Upper lobe of left lung (tissue), 6 donors: ENCODE measurements at regions not wholly inside any gene's neighbourhood (a gene's known extent, or its start where the extent isn't known, plus 50 kb on each side); places are given as distances from the start of the nearest gene placed in this dataset.

ENCODE experiments used
- ATAC-seq, 2 donors: fragments of 200-7000 bp; cut with Tn5 transposase; one replicate each; pipeline ENCODE4 v1.9.1; 2022; ENCODE audit warnings: mild to moderate bottlenecking in 2 of 2, moderate library complexity in 2 of 2; ENCODE audit not compliant: low FRiP score in 2 of 2
- DNase-seq, 2 donors: peaks; one replicate each; pipeline ENCODE4 v3.0.0-alpha.2; 2019 to 2020
- H3K27ac ChIP-seq, 4 donors: fragments of 200-600 bp; sonication (generic); one replicate each; pipeline ENCODE4 v1.5.1; 2016 to 2019
- H3K27me3 ChIP-seq, 4 donors: fragments of 200-600 bp; sonication (generic); one replicate each; pipeline ENCODE4 v1.5.1; 2017 to 2019
- H3K36me3 ChIP-seq, 4 donors: fragments of 200-600 bp; sonication (generic); one replicate each; pipeline ENCODE4 v1.5.1; 2016 to 2019
- H3K4me1 ChIP-seq, 4 donors: fragments of 200-600 bp; sonication (generic); one replicate each; pipeline ENCODE4 v1.5.1; 2018 to 2019
- H3K4me3 ChIP-seq, 4 donors: fragments of 200-600 bp; sonication (generic); one replicate each; pipeline ENCODE4 v1.5.1; 2017 to 2019; ENCODE audit warnings: mild to moderate bottlenecking in 2 of 4, moderate library complexity in 1 of 4
- H3K9me3 ChIP-seq, 4 donors: fragments of 200-600 bp; sonication (generic); one replicate each; pipeline ENCODE4 v1.5.1; 2018 to 2019
- EP300 ChIP-seq, 4 donors: sonication (generic); formaldehyde crosslinking; IDR thresholded peaks; one replicate each; pipeline ENCODE4 v1.5.1; 2017; ENCODE audit warnings: antibody characterized with exemption in 4 of 4, control low read depth in 2 of 4
- POLR2A ChIP-seq, 4 donors: fragments of 450-650 bp; IDR thresholded peaks; one replicate each; pipeline ENCODE4 v1.5.1; 2016 to 2017; ENCODE audit warnings: antibody characterized with exemption in 4 of 4, mild to moderate bottlenecking in 2 of 4
- POLR2AphosphoS5 ChIP-seq, 2 donors: sonication (generic); formaldehyde crosslinking; IDR thresholded peaks; one replicate each; pipeline ENCODE4 v1.5.1; 2017; ENCODE audit warnings: antibody characterized with exemption in 2 of 2
- WGBS, 2 donors: methylation state at CpG; one replicate each; pipeline ENCODE4 v1.1.5; 2017 to 2018; 5-methylcytosine and 5-hydroxymethylcytosine counted together
- TF ChIP-seq, protein P1 (sequence below), 6 experiments: fragments of 450-650 bp in 4 of 6; fragments of 200-600 bp in 2 of 6; sonication (generic) in 2 of 6; IDR thresholded peaks; one replicate each; pipeline ENCODE4 v1.5.1; 2016 to 2019; ENCODE audit warnings: antibody characterized with exemption in 6 of 6
- donor health status: DM: no; HTN: no; CAD: no; lungs with moderate emphysema.
- donor health status: DM: no; HTN: yes; CAD: no; lungs with severe emphysema.

DNA sequence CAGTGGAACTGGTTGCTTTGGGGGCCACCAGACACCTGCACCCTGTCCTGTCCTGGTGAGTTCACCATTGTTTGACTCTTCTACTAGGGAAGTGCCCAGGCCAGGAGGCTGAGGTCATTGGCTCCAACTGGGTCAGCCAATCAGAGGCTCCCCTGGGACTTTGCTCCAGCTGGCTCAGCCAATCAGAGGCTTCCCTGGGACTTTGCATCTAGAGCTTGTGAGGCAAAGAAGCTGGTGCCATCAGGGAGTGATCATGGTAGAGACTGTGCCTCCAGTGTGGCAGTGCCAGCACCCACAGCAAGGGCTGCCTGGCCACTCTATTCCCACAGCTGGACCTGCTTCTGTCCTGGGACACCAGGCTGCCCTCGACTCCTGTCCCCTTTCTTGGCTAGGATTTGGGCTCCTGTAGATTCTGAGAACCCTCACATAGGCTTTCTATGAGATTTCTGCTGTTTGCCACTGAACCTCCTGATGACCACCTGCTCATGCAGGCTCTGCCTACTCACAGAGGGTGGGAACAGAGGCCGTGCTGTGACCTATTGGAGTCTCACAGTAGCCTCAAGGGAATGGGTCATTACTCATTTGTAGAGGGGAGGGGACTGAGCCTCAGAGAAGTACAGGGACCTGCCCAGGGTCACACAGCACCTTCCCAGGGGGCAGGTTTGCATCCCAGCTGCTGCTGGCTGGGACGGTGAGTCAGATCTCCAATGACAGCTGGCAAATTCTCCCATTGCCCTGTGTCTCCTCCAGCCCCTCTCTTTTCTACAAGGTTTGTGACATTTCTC lies 59.2 kb upstream of the SHISAL1 start:
- TF ChIP-seq POLR2A (IDR thresholded peaks at IDR 0.05): no peak
- TF ChIP-seq, protein P1, sequence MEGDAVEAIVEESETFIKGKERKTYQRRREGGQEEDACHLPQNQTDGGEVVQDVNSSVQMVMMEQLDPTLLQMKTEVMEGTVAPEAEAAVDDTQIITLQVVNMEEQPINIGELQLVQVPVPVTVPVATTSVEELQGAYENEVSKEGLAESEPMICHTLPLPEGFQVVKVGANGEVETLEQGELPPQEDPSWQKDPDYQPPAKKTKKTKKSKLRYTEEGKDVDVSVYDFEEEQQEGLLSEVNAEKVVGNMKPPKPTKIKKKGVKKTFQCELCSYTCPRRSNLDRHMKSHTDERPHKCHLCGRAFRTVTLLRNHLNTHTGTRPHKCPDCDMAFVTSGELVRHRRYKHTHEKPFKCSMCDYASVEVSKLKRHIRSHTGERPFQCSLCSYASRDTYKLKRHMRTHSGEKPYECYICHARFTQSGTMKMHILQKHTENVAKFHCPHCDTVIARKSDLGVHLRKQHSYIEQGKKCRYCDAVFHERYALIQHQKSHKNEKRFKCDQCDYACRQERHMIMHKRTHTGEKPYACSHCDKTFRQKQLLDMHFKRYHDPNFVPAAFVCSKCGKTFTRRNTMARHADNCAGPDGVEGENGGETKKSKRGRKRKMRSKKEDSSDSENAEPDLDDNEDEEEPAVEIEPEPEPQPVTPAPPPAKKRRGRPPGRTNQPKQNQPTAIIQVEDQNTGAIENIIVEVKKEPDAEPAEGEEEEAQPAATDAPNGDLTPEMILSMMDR (IDR thresholded peaks at IDR 0.05): no peak
- no peak for TF ChIP-seq EP300 (IDR thresholded peaks at IDR 0.05)
- TF ChIP-seq POLR2AphosphoS5 (IDR thresholded peaks at IDR 0.05): no peak
- peaks cover 5 to 12% (median 11%) of the 10 kb centered on the region in 4 donors for H3K9me3 ChIP-seq
- H3K27me3 ChIP-seq: no peaks in the 10 kb centered on the region
- H3K4me3 ChIP-seq: no peak overlapping the region
- H3K27ac ChIP-seq: no peak overlapping the region
- ATAC-seq (no peak), DNase-seq (no peak)
- no peaks in the 10 kb centered on the region for H3K36me3 ChIP-seq
- WGBS, 2 donors: 73 to 91% methylated on average over 2 to 3 of the region's 3 CpGs
- H3K4me1 ChIP-seq: no peaks in the 10 kb centered on the region

DNA sequence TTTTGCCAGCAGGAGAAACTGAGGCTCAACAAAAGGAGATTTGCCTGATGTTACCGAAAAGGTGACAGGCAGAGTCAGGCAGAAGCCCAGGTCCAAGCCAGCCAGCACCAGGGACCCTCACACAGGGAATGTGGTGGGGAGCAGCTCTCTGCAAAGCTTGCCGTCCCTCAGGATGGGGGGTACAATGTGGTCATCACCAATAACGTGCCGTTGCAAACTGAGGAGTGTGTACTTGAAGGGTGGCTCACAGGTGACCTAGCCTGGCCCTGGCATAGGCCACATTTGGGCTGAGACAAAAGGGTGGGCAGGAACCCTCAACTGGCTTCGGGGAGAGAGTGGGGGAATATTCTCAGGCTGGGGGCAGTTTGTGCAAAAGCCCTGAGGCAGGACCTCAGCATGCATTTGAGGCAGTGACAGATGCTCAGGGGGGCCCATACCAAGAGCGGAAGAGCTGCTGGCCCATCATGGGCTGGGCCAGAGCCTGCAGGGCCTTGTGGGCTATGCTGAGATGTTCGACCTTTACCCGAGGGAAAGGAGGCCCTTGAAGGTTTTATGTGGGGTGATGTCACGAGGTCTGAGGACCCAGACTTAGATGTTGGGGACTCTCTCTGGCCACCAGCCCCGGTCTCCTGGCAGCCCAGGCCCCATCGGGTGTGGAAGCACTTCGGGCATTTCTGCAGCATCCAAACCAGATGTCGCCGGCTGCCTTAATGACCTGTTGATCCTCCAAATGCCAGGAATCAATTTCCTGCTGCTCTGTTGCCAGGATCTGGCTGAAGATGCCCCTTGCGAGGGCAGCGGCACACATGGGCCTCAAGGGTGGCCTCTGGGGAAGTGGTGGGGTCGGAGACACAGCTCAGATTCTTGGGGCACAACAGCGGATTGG lies 57.4 kb upstream of the SHISAL1 start:
- ATAC-seq: no peak
- Histone ChIP-seq H3K9me3 (peaks cover under 1 to 6% (median 5%) of the 10 kb centered on the region in 4 donors), H3K27ac (no peak overlapping the region), H3K4me3 (no peak overlapping the region), H3K4me1 (no peaks in the 10 kb centered on the region), H3K27me3 (no peaks in the 10 kb centered on the region), H3K36me3 (no peaks in the 10 kb centered on the region)
- no peak for DNase-seq
- WGBS, 2 donors: 74 to 91% methylated on average over 12 to 18 of the region's 18 CpGs
- TF ChIP-seq POLR2A (IDR thresholded peaks at IDR 0.05) (no peak), EP300 (IDR thresholded peaks at IDR 0.05) (no peak), POLR2AphosphoS5 (IDR thresholded peaks at IDR 0.05) (no peak)
- TF ChIP-seq, protein P1 (IDR thresholded peaks at IDR 0.05): no peak

DNA sequence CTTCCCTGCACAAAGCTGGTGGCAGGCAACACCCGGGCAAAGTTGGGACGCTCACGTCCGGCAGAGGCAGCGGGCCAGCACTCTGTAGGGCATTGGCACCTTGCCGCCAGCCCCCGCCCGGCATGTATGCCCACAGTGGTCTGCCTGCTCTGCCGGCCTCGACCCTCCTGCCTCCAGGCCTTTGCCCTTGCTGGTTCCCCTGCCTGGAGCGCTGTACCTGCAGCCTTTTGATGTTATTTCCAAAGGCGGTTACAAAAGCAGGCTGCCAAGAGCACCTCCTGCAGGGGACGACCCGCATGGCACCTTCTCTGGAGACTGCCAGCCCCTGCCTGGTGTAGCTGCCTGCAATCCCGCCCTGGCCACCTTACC lies 56.5 kb upstream of the SHISAL1 start:
- Histone ChIP-seq H3K9me3 (peaks cover 0 to 3% (median 0%) of the 10 kb centered on the region in 4 donors), H3K4me1 (peaks cover 0 to under 1% (median 0%) of the 10 kb centered on the region in 4 donors), H3K27me3 (no peaks in the 10 kb centered on the region), H3K36me3 (no peaks in the 10 kb centered on the region), H3K27ac (no peak overlapping the region), H3K4me3 (no peak overlapping the region)
- no peak for ATAC-seq
- DNase-seq: no peak
- 71 to 87% methylated on average over 6 to 15 of the region's 15 CpGs for WGBS, 2 donors
- TF ChIP-seq EP300 (IDR thresholded peaks at IDR 0.05): no peak
- TF ChIP-seq, protein P1 (IDR thresholded peaks at IDR 0.05): no peak
- TF ChIP-seq POLR2A (IDR thresholded peaks at IDR 0.05): no peak
- TF ChIP-seq POLR2AphosphoS5 (IDR thresholded peaks at IDR 0.05): no peak

DNA sequence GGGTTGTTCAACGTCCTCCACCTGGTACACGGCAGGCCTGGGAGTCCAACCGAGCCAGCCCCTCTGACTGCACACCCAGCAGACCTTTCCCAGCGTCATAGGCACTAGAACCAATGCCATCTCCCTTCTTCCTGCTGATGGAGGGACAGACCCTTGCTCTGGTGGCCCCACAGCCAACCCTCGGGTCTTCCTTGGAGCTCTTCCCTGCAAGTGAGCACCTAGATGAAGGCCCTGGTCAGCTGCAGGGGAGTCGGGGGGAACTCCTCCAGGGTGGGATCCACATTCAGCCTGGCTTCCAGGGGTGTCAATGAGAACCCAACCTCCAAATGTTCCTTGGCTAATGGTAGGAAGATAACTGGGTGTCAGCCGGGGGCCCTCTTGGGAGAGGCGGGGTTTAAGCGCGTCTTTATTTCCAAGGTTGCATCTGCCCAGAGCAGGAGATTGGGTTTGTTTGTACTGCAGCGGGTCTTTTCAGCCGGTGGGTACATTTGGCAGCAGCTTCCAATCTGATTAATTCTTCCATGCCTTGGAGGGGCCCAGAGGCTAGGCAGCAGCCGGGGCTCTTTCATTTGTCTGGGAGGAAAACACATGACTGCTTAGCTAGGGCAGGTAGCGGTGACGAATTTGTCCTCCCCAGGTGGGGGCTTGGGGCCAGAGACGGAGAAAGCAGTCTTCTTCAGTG lies 56.0 kb upstream of the SHISAL1 start:
- Histone ChIP-seq H3K27ac (no peak overlapping the region), H3K9me3 (no peaks in the 10 kb centered on the region), H3K27me3 (no peaks in the 10 kb centered on the region), H3K36me3 (no peaks in the 10 kb centered on the region), H3K4me1 (peaks cover 0 to 5% (median 5%) of the 10 kb centered on the region in 4 donors), H3K4me3 (no peak overlapping the region)
- ATAC-seq (no peak), DNase-seq (no peak)
- WGBS, 2 donors: 88 to 95% methylated on average over 3 to 16 of the region's 16 CpGs
- TF ChIP-seq, protein P1 (IDR thresholded peaks at IDR 0.05): no peak
- TF ChIP-seq EP300 (IDR thresholded peaks at IDR 0.05): no peak
- TF ChIP-seq POLR2AphosphoS5 (IDR thresholded peaks at IDR 0.05): no peak
- TF ChIP-seq POLR2A (IDR thresholded peaks at IDR 0.05): no peak
